ENCODE measurements at regions not wholly inside any gene's neighbourhood (a gene's known extent, or its start where the extent isn't known, plus 50 kb on each side); places are given as distances from the start of the nearest gene placed in this dataset.
A peak's percentile ranks its signal among the peaks of the same experiment; 100 is the strongest.
"Not testable (repeated sequence)": the region's sequence is repeated elsewhere in the genome, so short reads cannot be mapped to it uniquely, and the experiment has no call there.

- no peak for DNase-seq
Observed at GRCh38 chr14:40464531-40464930, 1032.3 kb upstream of the FBXO33 start.

GRCh38 chr14:40463886-40464285, 1031.7 kb upstream of the FBXO33 start:
- no peak for DNase-seq

GRCh38 chr14:40452674-40453073, 1020.4 kb upstream of the FBXO33 start:
- no peak for DNase-seq

GRCh38 chr14:40447017-40447416, 1014.8 kb upstream of the FBXO33 start:
- DNase-seq = no peak

GRCh38 chr14:40445020-40445419, 1012.8 kb upstream of the FBXO33 start:
- no peak for DNase-seq

GRCh38 chr14:40436551-40436950, 1004.3 kb upstream of the FBXO33 start:
- peak in 1 of 3 donors; percentile 6 for DNase-seq

- DNase-seq = peak in 2 of 3 donors; percentile 2 to 13
Observed at GRCh38 chr14:40417777-40418401, 985.7 kb upstream of the FBXO33 start.

GRCh38 chr14:40416565-40416964, 984.3 kb upstream of the FBXO33 start:
- no peak for DNase-seq

GRCh38 chr14:40414386-40414785, 982.2 kb upstream of the FBXO33 start:
- DNase-seq = no peak

GRCh38 chr14:40413136-40413535, 980.9 kb upstream of the FBXO33 start:
- DNase-seq = no peak

GRCh38 chr14:40410708-40411107, 978.5 kb upstream of the FBXO33 start:
- no peak for DNase-seq

- no peak for DNase-seq
Observed at GRCh38 chr14:40402957-40403356, 970.7 kb upstream of the FBXO33 start.

- no peak for DNase-seq
Observed at GRCh38 chr14:40398981-40399380, 966.7 kb upstream of the FBXO33 start.

GRCh38 chr14:40394634-40395340, 962.6 kb upstream of the FBXO33 start:
- no peak for DNase-seq

- DNase-seq = no peak
Observed at GRCh38 chr14:40393143-40393542, 960.9 kb upstream of the FBXO33 start.

- no peak for DNase-seq
Observed at GRCh38 chr14:40386433-40386832, 954.2 kb upstream of the FBXO33 start.

GRCh38 chr14:40374221-40374620, 942.0 kb upstream of the FBXO33 start:
- no peak for DNase-seq

- no peak for DNase-seq
Observed at GRCh38 chr14:40371011-40371410, 938.8 kb upstream of the FBXO33 start.

GRCh38 chr14:40368314-40368713, 936.1 kb upstream of the FBXO33 start:
- DNase-seq = no peak

GRCh38 chr14:40367717-40368116, 935.5 kb upstream of the FBXO33 start:
- no peak for DNase-seq

GRCh38 chr14:40365305-40365704, 933.1 kb upstream of the FBXO33 start:
- no peak for DNase-seq

GRCh38 chr14:40362856-40363255, 930.6 kb upstream of the FBXO33 start:
- DNase-seq = no peak

- DNase-seq = no peak
Observed at GRCh38 chr14:40354754-40355153, 922.5 kb upstream of the FBXO33 start.

GRCh38 chr14:40348104-40348503, 915.9 kb upstream of the FBXO33 start:
- not testable (repeated sequence) for DNase-seq

- no peak for DNase-seq
Observed at GRCh38 chr14:40347675-40348074, 915.4 kb upstream of the FBXO33 start.

All from suppressor macrophage treated with lipopolysaccharide for 1 hour (primary cell).